ENCODE measurements at regions not wholly inside any gene's neighbourhood (a gene's known extent, or its start where the extent isn't known, plus 50 kb on each side); places are given as distances from the start of the nearest gene placed in this dataset.

DNA sequence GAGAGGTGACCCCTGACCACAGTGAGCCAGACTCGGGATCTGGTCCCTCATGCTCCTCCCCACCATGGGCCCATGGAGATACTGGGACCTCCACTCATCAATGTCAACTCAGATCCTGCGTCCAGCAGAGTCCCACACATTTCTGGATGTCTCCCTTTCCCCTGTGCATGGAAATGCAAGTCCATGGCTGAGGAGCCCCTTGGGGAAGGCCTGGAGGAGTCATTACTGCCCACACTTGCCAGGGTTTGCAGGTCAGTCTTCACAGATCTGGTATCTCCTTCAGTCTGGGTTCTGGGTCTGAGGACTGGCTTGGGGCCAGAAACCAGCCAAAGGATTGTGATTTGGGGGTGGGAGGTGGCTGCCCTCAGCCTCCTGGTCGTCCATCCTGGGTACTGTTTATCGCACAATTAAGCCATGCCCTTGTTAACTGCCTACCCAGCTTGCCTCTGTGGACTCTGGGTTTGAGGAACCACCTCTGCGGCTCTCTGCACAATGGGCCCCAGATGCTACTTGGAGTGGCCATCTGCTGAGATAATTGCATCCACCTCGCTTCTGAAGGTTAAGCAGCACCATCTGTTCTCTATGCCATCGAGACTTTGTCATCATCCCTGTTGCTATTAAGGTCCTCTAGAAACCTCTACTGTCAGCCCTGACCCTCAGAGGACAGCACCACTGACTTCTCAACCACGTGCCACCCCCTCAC is 49.9 kb upstream of the KLF13 start:
- no peaks in the 10 kb centered on the region for H3K36me3 Mint-ChIP-seq
- H3K4me3 Mint-ChIP-seq = no peak overlapping the region
- no peaks in the 10 kb centered on the region for H3K27me3 Mint-ChIP-seq
- no peak for DNase-seq
- no peak overlapping the region for H3K27ac Mint-ChIP-seq
- peaks cover 20% of the 10 kb centered on the region for H3K4me1 Mint-ChIP-seq
- no peaks in the 10 kb centered on the region for H3K9me3 Mint-ChIP-seq
